Activated CD4-positive, CD25-positive, alpha-beta regulatory T cell treated with anti-CD3 and anti-CD28 coated beads, Interleukin-2, amount 50 U/mL, for 16 hours (primary cell): ENCODE measurements at regions not wholly inside any gene's neighbourhood (a gene's known extent, or its start where the extent isn't known, plus 50 kb on each side); places are given as distances from the start of the nearest gene placed in this dataset.

Experiments
- DNase-seq: peaks from one replicate; pipeline ENCODE4 v3.0.0-alpha.2; 2020; ENCODE audit warnings: low read depth, low spot score

GRCh38 chr6:9943026-9943425 is 471.8 kb downstream of the TFAP2A start:
- no peak for DNase-seq

- no peak for DNase-seq
Observed at GRCh38 chr6:9942131-9942530, 472.7 kb downstream of the TFAP2A start.

- DNase-seq: no peak
Observed at GRCh38 chr6:9938801-9939200, 476.1 kb downstream of the TFAP2A start.

GRCh38 chr6:9937031-9937763 is 477.7 kb downstream of the TFAP2A start:
- DNase-seq: no peak

GRCh38 chr6:9936551-9936950 is 478.3 kb downstream of the TFAP2A start:
- DNase-seq: no peak

GRCh38 chr6:9933677-9934076 is 481.2 kb downstream of the TFAP2A start:
- no peak for DNase-seq

- no peak for DNase-seq
Observed at GRCh38 chr6:9927275-9927674, 487.6 kb downstream of the TFAP2A start.

GRCh38 chr6:9924971-9925370 is 489.9 kb downstream of the TFAP2A start:
- no peak for DNase-seq

- no peak for DNase-seq
Observed at GRCh38 chr6:9921366-9921765, 493.5 kb downstream of the TFAP2A start.

GRCh38 chr6:9914951-9915350 is 499.9 kb downstream of the TFAP2A start:
- no peak for DNase-seq

- no peak for DNase-seq
Observed at GRCh38 chr6:9901376-9901775, 513.5 kb downstream of the TFAP2A start.

- no peak for DNase-seq
Observed at GRCh38 chr6:9896806-9897205, 518.1 kb downstream of the TFAP2A start.

GRCh38 chr6:9890893-9891292 is 524.0 kb downstream of the TFAP2A start:
- no peak for DNase-seq

GRCh38 chr6:9890469-9890868 is 524.4 kb downstream of the TFAP2A start:
- DNase-seq: no peak

- DNase-seq: no peak
Observed at GRCh38 chr6:9878535-9878934, 536.3 kb downstream of the TFAP2A start.

GRCh38 chr6:9875605-9876353 is 539.1 kb downstream of the TFAP2A start:
- no peak for DNase-seq

GRCh38 chr6:9862603-9863167 is 552.2 kb downstream of the TFAP2A start:
- no peak for DNase-seq

- DNase-seq: no peak
Observed at GRCh38 chr6:9851541-9852380, 563.1 kb downstream of the TFAP2A start.

- no peak for DNase-seq
Observed at GRCh38 chr6:9851006-9851405, 563.9 kb downstream of the TFAP2A start.

- no peak for DNase-seq
Observed at GRCh38 chr6:9848094-9848493, 566.8 kb downstream of the TFAP2A start.

- DNase-seq: no peak
Observed at GRCh38 chr6:9841886-9842725, 572.8 kb downstream of the TFAP2A start.
